ENCODE measurements at regions not wholly inside any gene's neighbourhood (a gene's known extent, or its start where the extent isn't known, plus 50 kb on each side); places are given as distances from the start of the nearest gene placed in this dataset.

- Histone ChIP-seq H4K20me1 (replicated peaks; ENCODE audit: control insufficient read depth, extremely low read depth, insufficient read depth, low read length) (no peaks in the 10 kb centered on the region), H3K4me3 (replicated peaks in 1 of 3; ENCODE audit: insufficient read depth in 1 of 3, low read depth in 1 of 3, low read length in 3 of 3) (no peak overlapping the region), H3K27ac (ENCODE audit: insufficient read depth, low read depth, low read length) (no peak overlapping the region), H2AFZ (ENCODE audit: low read depth, low read length) (no peak overlapping the region), H3K9me3 (replicated peaks; ENCODE audit: control insufficient read depth, insufficient read depth, low read length) (no peaks in the 10 kb centered on the region), H3K9ac (replicated peaks; ENCODE audit: extremely low read depth, insufficient read depth, low read length) (no peak overlapping the region), H3K4me2 (ENCODE audit: insufficient read depth, low read length) (no peak overlapping the region), H3K36me3 (ENCODE audit: control insufficient read depth in 2 of 2, extremely low read depth in 1 of 2, insufficient read depth in 2 of 2, low read length in 2 of 2) (no peaks in the 10 kb centered on the region), H3K27me3 (ENCODE audit: control insufficient read depth in 2 of 2, insufficient read depth in 2 of 2, low read length in 2 of 2) (peaks cover 86 to 100% of the 10 kb centered on the region in 2 experiments), H3K79me2 (ENCODE audit: control insufficient read depth, insufficient read depth, low read length) (no peaks in the 10 kb centered on the region), H3K4me1 (ENCODE audit: control insufficient read depth, extremely low read depth, insufficient read depth, low read length) (no peaks in the 10 kb centered on the region), H3K9me1 (replicated peaks; ENCODE audit: control insufficient read depth, extremely low read depth, insufficient read depth, low read length) (no peaks in the 10 kb centered on the region)
- FAIRE-seq (no peak), DNase-seq (ENCODE audit: low read depth, low spot score) (no peak)
- dilution Hi-C loops (cut with MboI; ENCODE audit: extremely low pct_ligation_motif_present, low sequenced_read_pairs) = no loop called here
- no TSS peak for BruUV-seq (replicated peaks)
- intact Hi-C loops (cut with micrococcal nuclease) = no loop called here
- ChIA-PET CTCF (interaction anchor here (1.2 to 5.0 kb wide), 5 partner anchors 30 to 146 kb away, joined by 3 to 42 read pairs (median 5); partner anchors contain the start of gene FOXD1), POLR2A (no interaction called here)
- TF ChIP-seq GATA2 (IDR thresholded peaks at IDR 0.05; ENCODE audit: insufficient read depth, insufficient read length, low read depth, low read length) (no peak), MAX (IDR thresholded peaks at IDR 0.05; ENCODE audit: insufficient read depth, insufficient read length) (no peak), POLR2AphosphoS5 (IDR thresholded peaks at IDR 0.05; ENCODE audit: insufficient read depth, low read depth, low read length) (no peak), JUN (IDR thresholded peaks at IDR 0.05; ENCODE audit: borderline replicate concordance, insufficient read depth, insufficient read length, low read depth) (no peak), MYC (IDR thresholded peaks at IDR 0.05; ENCODE audit: low read depth, low read length) (no peak), EZH2 (IDR thresholded peaks at IDR 0.05; ENCODE audit: borderline replicate concordance, low read depth, low read length, severe bottlenecking) (no peak), CTCF (IDR thresholded peaks at IDR 0.05; ENCODE audit: extremely low read depth in 1 of 2, insufficient read depth in 1 of 2, low read depth in 1 of 2, low read length in 2 of 2) (no peak), POLR2A (IDR thresholded peaks at IDR 0.05; ENCODE audit: low read depth, low read length) (no peak), FOS (IDR thresholded peaks at IDR 0.05; ENCODE audit: borderline replicate concordance, insufficient read depth, low read length) (no peak)
These were observed 132.4 kb downstream of the TMEM174 start for GRCh38 chr5:73305386-73305785.
